Stimulated activated CD4-positive, alpha-beta T cell treated with anti-CD3 and anti-CD28 coated beads, Interleukin-4, amount 100 ng/mL, for 1 hour (primary cell): ENCODE measurements at regions not wholly inside any gene's neighbourhood (a gene's known extent, or its start where the extent isn't known, plus 50 kb on each side); places are given as distances from the start of the nearest gene placed in this dataset.

Experiments used
- DNase-seq: peaks from one replicate; pipeline ENCODE4 v3.0.0-alpha.2; 2020

GRCh38 chr13:34420702-34421346 lies 521.2 kb upstream of the NBEA start:
- DNase-seq: no peak

GRCh38 chr13:34421347-34421719 lies 520.7 kb upstream of the NBEA start:
- DNase-seq: no peak

- no peak for DNase-seq
These were observed 520.1 kb upstream of the NBEA start for GRCh38 chr13:34421858-34422475.

- DNase-seq: no peak
These were observed 519.1 kb upstream of the NBEA start for GRCh38 chr13:34422956-34423355.

DNA sequence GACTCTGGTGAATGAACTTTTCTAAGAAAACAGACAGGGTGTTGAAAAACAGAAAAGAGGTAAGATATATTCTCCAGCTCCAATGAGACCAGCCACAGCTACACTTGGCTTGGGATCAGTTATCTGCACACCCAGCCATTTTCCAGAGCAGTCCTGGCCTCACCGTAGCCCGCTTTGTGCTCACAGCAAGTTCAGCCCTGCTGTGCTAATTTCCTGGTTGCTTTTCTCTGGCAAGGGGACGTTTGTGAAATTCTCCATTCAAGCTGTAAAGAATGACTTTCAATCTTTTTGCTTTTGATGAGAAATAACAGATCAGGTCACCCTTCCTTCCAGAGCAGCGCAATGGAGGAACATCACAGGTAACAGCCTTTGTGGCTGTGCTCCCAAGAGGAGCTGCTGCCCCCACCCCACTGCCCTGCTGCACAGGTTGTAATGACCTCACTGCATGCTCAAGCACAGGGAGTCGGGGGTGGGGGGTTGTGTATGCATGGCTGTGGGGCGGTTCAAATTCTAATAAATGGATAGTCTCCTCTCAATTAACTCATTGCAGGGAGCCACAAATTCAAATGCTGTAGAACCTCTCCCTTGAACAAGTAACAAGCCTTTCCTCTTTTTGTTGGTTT lies 516.6 kb upstream of the NBEA start:
- no peak for DNase-seq

- DNase-seq: no peak
These were observed 513.2 kb upstream of the NBEA start for GRCh38 chr13:34428911-34429310.

DNA sequence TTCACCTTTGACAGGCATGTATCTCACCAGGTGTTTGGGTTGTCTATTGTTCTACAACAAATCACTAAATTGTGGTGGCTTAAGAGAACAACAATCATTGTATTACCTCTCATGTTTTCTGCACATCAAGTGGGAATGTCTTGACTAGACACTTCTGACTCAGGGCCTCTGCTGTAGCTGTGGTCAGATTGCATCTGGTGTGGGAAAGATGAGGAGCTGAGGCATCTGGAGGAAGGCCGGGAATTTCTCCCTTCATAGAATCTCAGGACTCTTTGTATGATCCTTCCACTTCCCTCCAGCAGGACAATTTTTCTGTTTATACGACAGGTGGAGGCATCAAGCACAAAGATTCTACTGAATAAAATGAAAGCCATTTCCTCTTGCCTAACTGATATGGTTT lies 511.8 kb upstream of the NBEA start:
- no peak for DNase-seq

DNA sequence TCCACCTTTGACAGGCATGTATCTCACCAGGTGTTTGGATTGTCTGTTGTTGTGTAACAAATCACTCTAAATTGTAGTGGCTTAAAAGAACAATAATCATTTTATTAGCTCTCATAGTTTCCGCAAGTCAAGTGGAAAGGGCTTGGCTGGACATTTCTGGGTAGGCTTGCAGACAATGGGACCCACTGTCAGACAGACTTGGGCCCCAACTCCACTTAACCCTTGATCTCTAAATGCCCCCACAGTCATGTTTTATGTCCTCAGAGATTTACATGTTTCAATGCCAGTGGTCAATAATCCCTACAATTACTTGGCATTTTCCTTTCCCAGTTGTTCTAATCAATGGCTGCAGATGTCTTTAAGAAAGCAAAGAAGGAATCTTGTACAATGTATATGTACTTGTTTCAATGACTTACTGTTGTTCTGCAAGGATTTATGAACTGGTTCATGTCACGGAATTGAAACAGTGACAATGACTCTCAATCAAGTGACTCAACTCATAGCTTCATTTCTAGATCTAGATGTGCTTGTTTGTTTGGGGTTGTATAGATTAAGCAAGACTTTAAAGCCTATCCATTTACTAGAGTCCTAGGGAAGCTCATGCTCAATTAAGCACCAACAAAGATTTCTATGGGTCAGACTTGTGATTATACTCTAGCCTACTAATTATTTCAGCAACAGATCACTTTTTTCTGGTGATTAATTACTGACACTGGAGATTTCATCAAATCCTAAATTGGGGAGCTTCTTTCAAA lies 510.1 kb upstream of the NBEA start:
- no peak for DNase-seq

- DNase-seq: no peak
These were observed 506.7 kb upstream of the NBEA start for GRCh38 chr13:34435338-34435737.

DNA sequence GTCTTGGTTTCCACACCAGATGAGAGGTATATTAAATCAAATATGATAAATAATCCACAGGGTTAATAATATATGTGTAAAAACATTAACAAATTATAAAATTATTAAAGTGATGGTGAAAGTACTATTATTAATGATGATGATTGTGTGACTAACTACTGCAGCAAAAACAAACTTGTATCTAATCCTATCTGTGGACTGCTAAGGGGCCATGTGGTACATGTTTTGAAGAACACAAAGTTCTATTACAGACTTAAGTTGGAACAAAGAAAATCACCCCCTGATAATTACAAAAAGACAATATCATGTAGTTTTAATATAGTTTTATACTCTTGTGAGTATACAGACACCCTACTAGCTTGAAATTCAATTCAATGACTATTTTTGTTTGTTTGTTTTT lies 504.2 kb upstream of the NBEA start:
- DNase-seq: no peak

- no peak for DNase-seq
These were observed 489.2 kb upstream of the NBEA start for GRCh38 chr13:34452831-34453230.

GRCh38 chr13:34458756-34459715 lies 483.0 kb upstream of the NBEA start:
- no peak for DNase-seq

GRCh38 chr13:34459856-34460255 lies 482.2 kb upstream of the NBEA start:
- DNase-seq: no peak

- no peak for DNase-seq
These were observed 479.2 kb upstream of the NBEA start for GRCh38 chr13:34462843-34463242.

GRCh38 chr13:34464011-34464410 lies 478.1 kb upstream of the NBEA start:
- no peak for DNase-seq

DNA sequence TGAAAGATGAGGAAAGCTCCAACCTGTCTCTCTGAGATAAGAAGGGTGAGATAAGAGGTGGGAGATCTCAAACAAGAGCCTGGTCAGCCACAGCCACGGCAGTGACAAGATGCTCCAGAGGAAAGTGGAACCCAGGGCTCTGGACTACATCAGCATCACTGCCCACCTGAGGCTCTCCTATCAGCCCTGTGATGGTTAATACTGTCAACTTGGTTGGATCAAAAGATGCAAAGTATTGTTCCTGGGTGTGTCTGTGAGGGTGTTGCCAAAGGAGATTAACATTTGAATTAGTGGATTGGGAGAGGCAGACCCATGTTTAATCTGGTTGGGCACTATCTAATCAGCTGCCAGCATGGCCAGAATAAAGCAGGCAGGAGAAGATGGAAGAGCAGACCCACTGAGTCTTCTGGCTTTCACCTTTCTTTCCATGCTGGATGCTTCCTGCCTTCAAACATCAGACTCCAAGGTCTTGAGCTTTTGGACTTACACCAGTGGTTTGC lies 476.6 kb upstream of the NBEA start:
- no peak for DNase-seq

GRCh38 chr13:34466301-34466700 lies 475.8 kb upstream of the NBEA start:
- no peak for DNase-seq

DNA sequence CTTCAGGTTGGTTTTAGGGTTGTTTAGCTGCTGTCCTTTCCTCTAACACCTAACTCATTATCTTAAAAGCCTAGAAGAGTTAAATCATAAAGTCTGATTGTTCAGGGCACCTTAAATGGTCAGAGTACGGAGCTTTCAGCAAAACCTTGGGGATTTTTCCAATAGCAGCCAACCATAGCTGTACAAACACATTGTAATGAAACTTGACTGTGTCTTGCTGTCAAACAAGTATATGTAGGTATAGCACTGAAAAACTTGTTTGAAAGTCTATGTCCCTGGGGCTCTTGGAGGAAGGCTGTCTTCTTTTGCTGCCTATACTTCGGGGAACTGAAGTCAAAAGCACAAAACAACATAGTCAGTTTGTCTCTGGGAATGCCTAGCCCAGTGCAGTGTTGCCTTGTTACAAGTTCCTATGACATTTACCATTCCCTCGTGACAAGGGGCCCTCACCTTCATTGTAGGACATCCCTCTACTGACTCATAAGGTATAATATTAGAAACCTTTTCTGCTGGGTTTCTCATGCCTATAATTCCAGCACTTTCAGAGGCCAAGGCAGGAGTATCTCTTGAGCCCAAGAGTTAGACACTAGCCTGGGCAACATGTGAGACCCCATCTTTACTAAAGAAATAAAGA lies 474.5 kb upstream of the NBEA start:
- DNase-seq: no peak

GRCh38 chr13:34469196-34469986 lies 472.7 kb upstream of the NBEA start:
- no peak for DNase-seq

DNA sequence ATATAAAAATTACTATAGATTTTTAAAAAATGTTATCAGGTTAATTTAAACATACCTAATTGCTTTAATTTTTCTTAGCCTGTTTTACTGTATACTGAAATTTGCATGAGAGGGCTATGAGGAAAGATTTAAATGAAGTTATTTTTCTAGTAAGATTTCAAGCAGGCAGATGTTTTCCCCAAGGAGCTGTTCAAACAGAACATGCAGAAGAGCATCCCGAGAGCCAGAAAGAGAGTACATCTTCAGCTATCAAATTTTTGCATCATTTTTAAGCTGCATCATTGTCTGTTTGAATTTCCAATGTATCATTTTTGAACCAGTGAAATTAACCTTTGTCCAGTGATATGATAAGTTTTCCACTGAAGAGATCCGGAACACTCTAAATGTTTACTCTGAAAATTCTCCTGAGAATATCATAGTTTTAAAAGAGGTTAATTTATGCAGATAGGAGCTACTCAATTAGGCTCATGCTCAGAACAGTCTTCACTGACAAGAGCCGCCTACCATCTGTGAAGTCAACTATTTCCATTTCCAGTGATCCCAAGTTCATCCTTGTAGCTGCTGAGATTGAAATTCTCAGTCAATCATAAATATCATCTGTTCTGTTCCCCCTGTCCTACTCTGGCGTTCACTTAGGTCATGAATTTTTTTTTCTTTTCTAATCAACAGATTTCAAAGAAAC lies 467.7 kb upstream of the NBEA start:
- DNase-seq: no peak

DNA sequence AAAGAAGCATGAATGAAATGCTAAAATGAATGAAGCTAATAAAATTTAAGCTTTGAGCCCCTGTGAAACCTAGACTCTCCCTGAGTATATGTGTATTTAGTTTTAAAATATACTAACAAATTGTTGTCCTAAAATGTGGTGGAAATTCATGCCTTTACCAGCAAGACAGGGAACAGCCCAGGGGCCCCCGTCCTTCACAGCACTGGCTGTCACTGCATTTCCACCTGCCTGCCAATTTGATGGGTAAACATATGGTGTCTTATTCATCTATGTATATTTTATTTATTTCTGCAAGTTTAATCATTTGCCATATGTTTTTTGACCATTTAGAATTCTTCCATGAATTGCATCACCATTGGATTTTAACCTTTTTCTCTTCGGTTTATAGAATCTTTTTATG lies 463.7 kb upstream of the NBEA start:
- DNase-seq: no peak
